A673 (cell line): ENCODE measurements at regions not wholly inside any gene's neighbourhood (a gene's known extent, or its start where the extent isn't known, plus 50 kb on each side); places are given as distances from the start of the nearest gene placed in this dataset.

Source experiments
- CTCF ChIP-seq: fragments of 300-800, 200-600 bp; sonication (generic); conservative IDR thresholded peaks from 2 replicates; pipeline ENCODE4 v1.5.1; 2017; ENCODE audit warnings: low read depth, mild to moderate bottlenecking, antibody characterized with exemption, low read length, moderate library complexity, mixed read lengths
- EZH2 ChIP-seq: fragments of 200-600 bp; sonication (generic); IDR thresholded peaks from 2 replicates; pipeline ENCODE4 v1.6.1; 2017; ENCODE audit warnings: borderline replicate concordance, low read depth, mild to moderate bottlenecking, mixed read lengths, antibody characterized with exemption, low read length; ENCODE audit not compliant: poor library complexity, severe bottlenecking

- no peak for TF ChIP-seq CTCF
- TF ChIP-seq EZH2 = no peak
Measured at GRCh38 chr1:191668525-191668924, 489.7 kb upstream of the RGS18 start.
